CD4-positive, alpha-beta memory T cell (primary cell): ENCODE measurements at regions not wholly inside any gene's neighbourhood (a gene's known extent, or its start where the extent isn't known, plus 50 kb on each side); places are given as distances from the start of the nearest gene placed in this dataset.

Source experiments
- CTCF ChIA-PET: fragments of 350-600 bp; sonication (Branson Sonifier 250); formaldehyde crosslinking; loops from one replicate; lab custom pipeline; 2021; ENCODE audit warnings: inconsistent platforms; ENCODE audit not compliant: partially characterized antibody; lab: Charles Lee
- POLR2A ChIA-PET: fragments of 350-600 bp; sonication (Branson Sonifier 250); formaldehyde crosslinking; loops from one replicate; lab custom pipeline; 2021; ENCODE audit not compliant: partially characterized antibody; lab: Charles Lee
- DNase-seq, 5 donors: peaks; one replicate each; pipeline versions ENCODE4 v3.0.0 to v3.0.0-alpha.2; 2020 to 2022; ENCODE audit warnings: mixed read lengths in 1 of 5
- H3K27ac ChIP-seq: one replicate; pipeline ENCODE4 v1.7.0; 2013; ENCODE audit warnings: low read depth, low read length
- H3K27me3 ChIP-seq: 2 replicates; pipeline ENCODE4 v1.7.0; 2013; ENCODE audit warnings: mild to moderate bottlenecking, low read length, moderate library complexity; ENCODE audit not compliant: insufficient read depth
- H3K36me3 ChIP-seq: 2 replicates; pipeline ENCODE4 v1.7.0; 2013; ENCODE audit warnings: mild to moderate bottlenecking, low read length, moderate library complexity; ENCODE audit not compliant: insufficient read depth
- H3K4me1 ChIP-seq: 2 replicates; pipeline ENCODE4 v1.7.0; 2013; ENCODE audit warnings: mild to moderate bottlenecking, low read length, moderate library complexity; ENCODE audit not compliant: insufficient read depth
- H3K4me3 ChIP-seq, 2 donors: one replicate each; pipeline ENCODE4 v1.7.0; 2013; ENCODE audit warnings: low read length in 2 of 2, mild to moderate bottlenecking in 1 of 2
- H3K9me3 ChIP-seq, 2 donors: one replicate each; pipeline ENCODE4 v1.7.0; 2013; ENCODE audit warnings: low read length in 2 of 2, control low read depth in 1 of 2; ENCODE audit not compliant: control insufficient read depth in 1 of 2
- H3K27ac Mint-ChIP-seq, 7 donors: one replicate each; pipeline ENCODE4 v1.8.0; 2020 to 2021; ENCODE audit warnings: mixed read lengths in 7 of 7, mild to moderate bottlenecking in 6 of 7, inconsistent platforms in 3 of 7, moderate library complexity in 3 of 7
- H3K27me3 Mint-ChIP-seq, 2 donors: one replicate each; pipeline ENCODE4 v1.8.0; 2020 to 2021; ENCODE audit warnings: mixed read lengths in 2 of 2
- H3K36me3 Mint-ChIP-seq, 2 donors: one replicate each; pipeline ENCODE4 v1.8.0; 2020 to 2021; ENCODE audit warnings: mixed read lengths in 2 of 2, inconsistent platforms in 1 of 2, mild to moderate bottlenecking in 1 of 2
- H3K4me1 Mint-ChIP-seq, 4 donors: one replicate each; pipeline ENCODE4 v1.8.0; 2020 to 2021; ENCODE audit warnings: mixed read lengths in 4 of 4, mild to moderate bottlenecking in 1 of 4
- H3K4me3 Mint-ChIP-seq, 8 donors: one replicate each; pipeline ENCODE4 v1.8.0; 2020 to 2021; ENCODE audit warnings: mixed read lengths in 8 of 8, mild to moderate bottlenecking in 7 of 8, moderate library complexity in 6 of 8, inconsistent platforms in 3 of 8
- H3K9me3 Mint-ChIP-seq, 8 donors: one replicate each; pipeline ENCODE4 v1.8.0; 2020 to 2021; ENCODE audit warnings: mixed read lengths in 8 of 8, mild to moderate bottlenecking in 5 of 8, inconsistent platforms in 3 of 8, moderate library complexity in 1 of 8
- intact Hi-C: fragments of 100-400 bp; cut with micrococcal nuclease; formaldehyde crosslinking; loops from one replicate; pipeline ENCODE4 v1.15.1; 2023

GRCh38 chr11:129503646-129504045 is 128.0 kb downstream of the BARX2 start:
- Mint-ChIP-seq H3K27ac (no peak overlapping the region), H3K4me1 (no peaks in the 10 kb centered on the region), H3K9me3 (peaks cover 0 to 14% (median 7%) of the 10 kb centered on the region in 8 donors), H3K27me3 (no peaks in the 10 kb centered on the region), H3K4me3 (no peak overlapping the region), H3K36me3 (no peaks in the 10 kb centered on the region)
- DNase-seq = no peak
- no peak overlapping the region for H3K27ac ChIP-seq
- intact Hi-C loops = no loop called here
- ChIA-PET CTCF (no interaction called here), POLR2A (no interaction called here)
- no peak overlapping the region for H3K4me3 ChIP-seq
- no peaks in the 10 kb centered on the region for H3K4me1 ChIP-seq
- H3K36me3 ChIP-seq = no peaks in the 10 kb centered on the region
- no peaks in the 10 kb centered on the region for H3K27me3 ChIP-seq
- H3K9me3 ChIP-seq = no peaks in the 10 kb centered on the region

- CTCF ChIA-PET = no interaction called here
- DNase-seq = no peak
These were observed 129.6 kb downstream of the BARX2 start for GRCh38 chr11:129505266-129505665.

DNA sequence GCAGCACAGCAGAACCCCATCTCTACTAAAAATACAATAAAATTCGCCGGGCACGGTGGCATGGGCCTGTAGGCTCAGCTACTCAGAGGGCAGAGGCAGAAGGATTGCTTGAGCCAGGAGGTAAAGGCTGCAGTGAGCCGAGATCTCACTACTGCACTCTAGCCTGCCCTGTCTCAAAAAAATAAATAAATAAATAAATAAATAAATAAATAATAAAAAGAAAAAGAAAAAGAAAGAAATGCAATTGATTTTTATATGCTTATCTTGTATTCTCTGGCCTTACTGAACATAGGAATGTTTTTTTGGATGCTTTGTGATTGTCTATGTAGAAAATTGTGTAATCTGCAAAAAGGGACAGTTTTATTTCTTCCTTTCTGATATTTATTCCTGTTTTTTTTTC is 132.5 kb downstream of the BARX2 start:
- Histone ChIP-seq H3K4me3 (no peak overlapping the region), H3K27ac (no peak overlapping the region), H3K4me1 (no peaks in the 10 kb centered on the region), H3K27me3 (no peaks in the 10 kb centered on the region), H3K36me3 (no peaks in the 10 kb centered on the region), H3K9me3 (no peaks in the 10 kb centered on the region)
- POLR2A ChIA-PET = no interaction called here
- Mint-ChIP-seq H3K27ac (no peak overlapping the region), H3K4me1 (no peaks in the 10 kb centered on the region), H3K36me3 (no peaks in the 10 kb centered on the region), H3K27me3 (no peaks in the 10 kb centered on the region), H3K4me3 (no peak overlapping the region), H3K9me3 (peaks cover 0 to 22% (median 12%) of the 10 kb centered on the region in 8 donors)
- CTCF ChIA-PET = no interaction called here
- intact Hi-C loops = no loop called here
- no peak for DNase-seq

More at GRCh38 chr11:129505266-129505665, 129.6 kb downstream of the BARX2 start:
- no peaks in the 10 kb centered on the region for H3K27me3 Mint-ChIP-seq
- no peak overlapping the region for H3K27ac ChIP-seq
- no peaks in the 10 kb centered on the region for H3K4me1 ChIP-seq
- intact Hi-C loops = no loop called here
- POLR2A ChIA-PET = no interaction called here
- H3K27ac Mint-ChIP-seq = no peak overlapping the region
- no peaks in the 10 kb centered on the region for H3K36me3 Mint-ChIP-seq
- H3K9me3 Mint-ChIP-seq = peaks cover 0 to 13% (median 8%) of the 10 kb centered on the region in 8 donors
- no peaks in the 10 kb centered on the region for H3K9me3 ChIP-seq
- H3K4me3 Mint-ChIP-seq = no peak overlapping the region
- H3K4me3 ChIP-seq = no peak overlapping the region
- no peaks in the 10 kb centered on the region for H3K36me3 ChIP-seq
- H3K4me1 Mint-ChIP-seq = no peaks in the 10 kb centered on the region
- H3K27me3 ChIP-seq = no peaks in the 10 kb centered on the region

DNA sequence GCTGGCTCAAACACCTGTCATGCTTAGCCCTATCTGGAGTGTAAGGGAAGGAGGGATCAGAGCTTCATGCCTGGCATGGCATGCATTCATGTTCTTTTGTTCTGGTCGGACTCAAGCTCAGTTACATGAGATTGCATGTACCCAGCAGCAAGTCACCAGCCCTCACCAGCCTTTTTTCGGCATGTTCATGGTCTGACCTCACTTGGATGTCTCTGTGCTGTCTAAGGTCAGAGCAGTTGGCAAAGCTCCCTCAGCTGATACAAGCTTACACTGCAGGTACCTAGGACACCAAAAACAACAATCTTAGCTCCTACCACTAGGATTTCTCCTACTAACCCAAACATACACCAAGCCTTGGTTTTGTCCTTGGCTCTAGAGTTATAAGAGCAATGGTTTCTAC is 152.6 kb downstream of the BARX2 start:
- no peaks in the 10 kb centered on the region for H3K36me3 Mint-ChIP-seq
- no peaks in the 10 kb centered on the region for H3K4me1 ChIP-seq
- H3K27me3 ChIP-seq = no peaks in the 10 kb centered on the region
- no peaks in the 10 kb centered on the region for H3K9me3 ChIP-seq
- no peaks in the 10 kb centered on the region for H3K36me3 ChIP-seq
- ChIA-PET CTCF (no interaction called here), POLR2A (no interaction called here)
- no peak overlapping the region for H3K4me3 Mint-ChIP-seq
- intact Hi-C loops = no loop called here
- no peak overlapping the region for H3K27ac Mint-ChIP-seq
- H3K27me3 Mint-ChIP-seq = peaks cover 0 to 2% of the 10 kb centered on the region in 2 donors
- H3K4me3 ChIP-seq = no peak overlapping the region
- no peaks in the 10 kb centered on the region for H3K4me1 Mint-ChIP-seq
- H3K9me3 Mint-ChIP-seq = peaks cover 0 to 11% (median 5%) of the 10 kb centered on the region in 8 donors
- no peak overlapping the region for H3K27ac ChIP-seq
- DNase-seq = no peak

DNA sequence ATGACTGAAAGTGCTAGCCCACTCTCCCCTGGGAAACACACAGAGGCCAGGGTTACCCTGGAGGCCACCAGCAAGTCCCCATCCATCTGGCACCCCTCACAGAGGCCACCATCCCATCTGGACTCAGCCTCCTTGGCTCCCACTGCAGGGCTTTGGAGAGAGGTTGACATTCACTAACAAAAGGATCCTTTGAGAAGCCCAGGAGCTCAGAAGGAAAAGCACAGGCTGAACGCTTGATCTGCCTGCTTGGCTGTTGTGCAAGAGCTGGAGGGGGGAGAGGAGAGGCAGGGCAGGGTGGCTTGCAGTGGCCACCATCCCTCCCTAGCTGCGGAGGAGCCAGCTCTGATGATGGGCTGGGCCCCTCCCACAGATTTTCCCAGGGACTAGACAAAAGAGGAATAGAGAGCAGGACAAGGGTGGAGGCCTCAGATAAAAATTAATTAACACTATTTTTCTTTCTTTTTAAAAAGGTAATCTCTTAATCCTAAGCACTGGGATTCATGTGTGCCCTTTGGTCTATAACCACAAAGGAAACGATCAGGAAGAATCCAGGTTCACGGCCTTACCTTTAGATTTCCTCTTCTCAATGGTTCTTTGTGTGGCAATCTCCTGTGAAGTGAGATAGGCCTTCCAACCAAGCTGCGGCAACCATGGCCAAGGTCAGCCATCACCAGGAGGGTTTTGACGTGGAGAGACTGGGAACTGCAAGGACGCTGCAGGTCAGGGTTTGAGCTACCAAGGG is 154.7 kb downstream of the BARX2 start:
- Histone ChIP-seq H3K36me3 (no peaks in the 10 kb centered on the region), H3K27ac (no peak overlapping the region), H3K9me3 (no peaks in the 10 kb centered on the region), H3K4me1 (no peaks in the 10 kb centered on the region), H3K4me3 (no peak overlapping the region), H3K27me3 (no peaks in the 10 kb centered on the region)
- ChIA-PET POLR2A (no interaction called here), CTCF (no interaction called here)
- Mint-ChIP-seq H3K27me3 (peaks cover 2 to 4% of the 10 kb centered on the region in 2 donors), H3K9me3 (peaks cover 3 to 20% (median 14%) of the 10 kb centered on the region in 8 donors), H3K4me1 (no peaks in the 10 kb centered on the region), H3K36me3 (no peaks in the 10 kb centered on the region), H3K4me3 (no peak overlapping the region), H3K27ac (no peak overlapping the region)
- intact Hi-C loops = no loop called here
- DNase-seq = no peak

DNA sequence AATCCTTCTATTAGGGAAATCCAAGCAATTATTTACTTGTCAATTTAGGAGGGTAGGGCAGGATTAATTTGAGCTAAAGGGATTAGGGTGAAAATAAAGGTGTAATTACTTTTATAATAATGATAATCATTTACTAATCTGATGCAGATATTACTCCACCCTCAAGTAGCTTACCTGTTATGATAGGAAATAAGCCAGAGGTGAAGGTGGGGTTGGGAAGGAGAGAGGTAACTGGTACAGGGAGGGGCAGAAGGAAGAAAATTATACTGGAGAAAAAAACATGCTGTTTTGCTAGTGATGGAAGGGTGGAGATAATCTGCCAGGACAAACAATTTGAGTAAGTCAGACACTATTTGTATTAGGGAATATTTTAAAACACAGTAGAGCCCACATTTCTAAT is 157.7 kb downstream of the BARX2 start:
- Histone ChIP-seq H3K4me1 (no peaks in the 10 kb centered on the region), H3K36me3 (no peaks in the 10 kb centered on the region), H3K9me3 (no peaks in the 10 kb centered on the region), H3K27me3 (no peaks in the 10 kb centered on the region), H3K27ac (no peak overlapping the region), H3K4me3 (no peak overlapping the region)
- Mint-ChIP-seq H3K9me3 (peaks cover 9 to 41% (median 25%) of the 10 kb centered on the region in 8 donors), H3K27ac (no peak overlapping the region), H3K27me3 (peaks cover 2 to 4% of the 10 kb centered on the region in 2 donors), H3K36me3 (peaks cover 0 to 5% of the 10 kb centered on the region in 2 donors), H3K4me3 (no peak overlapping the region), H3K4me1 (no peaks in the 10 kb centered on the region)
- DNase-seq = no peak
- ChIA-PET POLR2A (no interaction called here), CTCF (no interaction called here)
- intact Hi-C loops = no loop called here

GRCh38 chr11:129536338-129536737 is 160.7 kb downstream of the BARX2 start:
- H3K4me3 ChIP-seq = no peak overlapping the region
- intact Hi-C loops = no loop called here
- Mint-ChIP-seq H3K4me1 (no peaks in the 10 kb centered on the region), H3K27me3 (peaks cover 2 to 4% of the 10 kb centered on the region in 2 donors), H3K36me3 (peaks cover 0 to 5% of the 10 kb centered on the region in 2 donors), H3K27ac (no peak overlapping the region), H3K9me3 (peaks cover 12 to 57% (median 36%) of the 10 kb centered on the region in 8 donors), H3K4me3 (no peak overlapping the region)
- no peaks in the 10 kb centered on the region for H3K27me3 ChIP-seq
- no peak for DNase-seq
- H3K9me3 ChIP-seq = no peaks in the 10 kb centered on the region
- CTCF ChIA-PET = no interaction called here
- H3K27ac ChIP-seq = no peak overlapping the region
- no peaks in the 10 kb centered on the region for H3K4me1 ChIP-seq
- H3K36me3 ChIP-seq = no peaks in the 10 kb centered on the region
- POLR2A ChIA-PET = interaction anchor here (1.0 kb wide), 1 partner anchor 214 kb away, joined by 3 read pairs; no protein-coding TSS in a partner anchor
